Hepatocyte (in vitro differentiated cells): ENCODE measurements at regions not wholly inside any gene's neighbourhood (a gene's known extent, or its start where the extent isn't known, plus 50 kb on each side); places are given as distances from the start of the nearest gene placed in this dataset.

Experiments
- EZH2 ChIP-seq: fragments of 200-600 bp; sonication (generic); IDR thresholded peaks from 2 replicates; pipeline ENCODE4 v1.6.1; 2016; ENCODE audit warnings: antibody characterized with exemption, mild to moderate bottlenecking, borderline replicate concordance
- EZH2phosphoT487 ChIP-seq: fragments of 200-600 bp; sonication (generic); IDR thresholded peaks from one replicate; pipeline ENCODE4 v1.6.1; 2018; ENCODE audit warnings: antibody characterized with exemption, mild to moderate bottlenecking, low read depth, moderate library complexity; ENCODE audit not compliant: unreplicated experiment, severe bottlenecking

DNA sequence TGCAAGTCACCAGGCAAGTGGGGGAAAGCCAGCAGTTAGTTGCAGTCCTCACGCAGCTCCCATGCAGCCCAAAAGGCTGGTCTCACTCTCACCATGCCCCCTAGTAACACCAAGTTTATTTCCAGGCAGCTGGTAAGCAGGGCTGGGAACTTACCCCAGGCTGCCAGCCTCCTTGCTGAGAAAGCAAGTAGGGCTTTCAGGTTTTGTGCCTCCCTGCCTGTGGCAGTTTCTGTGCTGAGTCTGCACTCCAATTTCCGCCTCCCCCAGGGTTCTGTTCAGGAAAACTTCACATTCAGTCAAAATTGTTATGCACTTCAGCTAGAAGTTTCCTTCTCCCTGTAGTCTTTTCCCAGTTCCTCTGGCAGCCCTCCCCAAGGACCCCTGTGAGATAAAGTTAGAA lies 102.0 kb upstream of the SGIP1 start:
- TF ChIP-seq EZH2 (no peak), EZH2phosphoT487 (no peak)
